Activated CD8-positive, alpha-beta memory T cell treated with anti-CD3 and anti-CD28 coated beads, Interleukin-2, amount 50 U/mL, for 24 hours (primary cell): ENCODE measurements at regions not wholly inside any gene's neighbourhood (a gene's known extent, or its start where the extent isn't known, plus 50 kb on each side); places are given as distances from the start of the nearest gene placed in this dataset.

Experiments
- DNase-seq: peaks from one replicate; pipeline ENCODE4 v3.0.0-alpha.2; 2020; ENCODE audit errors: extremely low read depth

DNA sequence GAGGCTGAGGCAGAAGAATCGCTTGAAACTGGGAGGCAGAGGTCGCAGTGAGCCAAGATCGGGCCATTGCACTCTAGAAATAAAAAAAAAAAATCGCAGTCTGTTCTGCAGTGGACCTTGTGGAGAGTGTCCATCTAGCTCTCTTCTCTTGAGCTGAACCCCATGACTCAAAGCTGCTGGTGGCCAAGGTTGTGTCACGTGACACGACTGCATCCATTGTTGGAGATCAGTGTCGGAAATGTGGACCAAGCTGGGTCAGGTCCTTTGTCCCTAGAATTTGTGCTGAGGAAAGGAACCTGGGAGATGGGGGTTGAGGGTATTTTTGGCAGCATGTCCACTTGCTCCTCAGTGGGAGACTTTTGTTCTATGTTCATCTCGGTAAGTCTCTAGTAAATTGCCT lies 564.8 kb upstream of the CDH4 start:
- no peak for DNase-seq

DNA sequence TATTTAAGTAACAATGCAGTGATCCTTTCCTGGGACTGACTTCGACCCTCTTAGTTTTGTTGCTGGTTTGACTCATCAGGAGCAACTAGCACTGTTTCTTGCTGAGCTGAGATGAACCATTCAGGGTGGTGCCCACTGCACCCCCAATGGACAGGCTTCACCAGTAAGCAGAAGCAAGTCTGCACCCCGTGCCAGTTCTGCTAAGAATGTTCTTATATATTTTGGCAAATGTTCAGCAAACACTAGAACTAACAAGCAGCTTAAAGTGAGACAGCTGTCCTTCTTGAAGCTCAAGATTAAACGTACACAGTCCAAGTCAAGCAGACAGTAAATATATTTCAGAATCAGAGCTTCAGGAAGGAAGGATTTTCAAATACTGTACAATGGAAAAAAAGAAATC lies 561.3 kb upstream of the CDH4 start:
- DNase-seq, result no peak

DNA sequence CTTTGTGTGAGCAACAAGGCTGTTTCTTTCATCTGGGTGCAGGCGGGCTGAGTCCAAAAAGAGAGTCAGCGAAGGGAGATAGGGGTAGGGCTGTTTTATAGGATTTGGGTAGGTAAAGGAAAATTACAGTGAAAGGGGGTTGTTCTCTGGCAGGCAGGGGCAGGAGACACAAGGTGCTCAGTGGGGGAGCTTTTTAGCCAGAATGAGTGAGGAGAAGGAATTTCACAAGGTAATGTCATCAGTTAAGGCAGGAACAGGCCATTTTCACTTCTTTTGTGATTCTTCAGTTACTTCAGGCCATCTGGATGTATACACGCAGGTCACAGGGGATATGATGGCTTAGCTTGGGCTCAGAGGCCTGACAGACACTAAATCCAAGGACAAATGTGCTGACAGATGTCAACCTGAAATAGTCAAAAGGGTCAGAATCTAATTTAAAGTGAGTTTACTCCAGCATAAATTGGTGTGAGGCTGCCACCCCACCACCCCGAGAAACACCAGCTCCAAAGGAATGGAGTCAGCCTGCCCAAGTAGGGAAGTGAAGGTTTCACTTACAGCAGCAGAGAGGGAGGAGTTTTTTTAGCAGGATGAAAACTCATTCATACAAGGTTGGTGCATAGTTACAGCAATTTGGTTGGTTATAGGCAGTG lies 560.0 kb upstream of the CDH4 start:
- no peak for DNase-seq

DNA sequence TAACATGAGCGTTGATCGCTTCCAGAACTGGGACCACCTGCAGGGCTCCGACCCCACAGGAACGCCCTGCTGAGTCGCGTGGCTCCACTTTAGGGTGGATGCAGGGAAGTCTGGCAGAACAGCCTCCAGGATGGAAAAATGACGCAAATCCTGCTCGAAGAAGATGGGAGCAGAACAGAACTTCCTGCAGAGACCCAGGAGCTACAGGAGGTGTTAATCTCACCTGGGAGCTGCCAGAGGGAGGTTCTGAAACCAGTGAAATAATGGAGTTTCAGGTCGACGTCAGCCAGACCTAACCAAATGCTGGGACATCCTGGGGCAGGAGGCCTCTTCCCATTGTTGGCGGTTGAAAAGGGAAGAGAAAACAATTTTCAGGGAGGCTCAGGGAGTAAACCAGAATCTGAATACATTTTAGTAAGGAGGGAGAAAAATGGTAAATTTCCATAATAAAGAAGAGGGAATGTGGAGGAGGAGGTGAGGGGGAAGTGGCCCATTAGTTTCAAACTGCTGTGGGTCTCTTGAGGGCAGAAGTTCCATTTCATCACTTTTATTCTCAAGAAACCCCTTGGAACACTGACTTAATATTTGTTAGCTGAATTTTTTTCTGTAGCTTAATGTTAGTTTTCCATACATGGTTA lies 558.4 kb upstream of the CDH4 start:
- no peak for DNase-seq

DNA sequence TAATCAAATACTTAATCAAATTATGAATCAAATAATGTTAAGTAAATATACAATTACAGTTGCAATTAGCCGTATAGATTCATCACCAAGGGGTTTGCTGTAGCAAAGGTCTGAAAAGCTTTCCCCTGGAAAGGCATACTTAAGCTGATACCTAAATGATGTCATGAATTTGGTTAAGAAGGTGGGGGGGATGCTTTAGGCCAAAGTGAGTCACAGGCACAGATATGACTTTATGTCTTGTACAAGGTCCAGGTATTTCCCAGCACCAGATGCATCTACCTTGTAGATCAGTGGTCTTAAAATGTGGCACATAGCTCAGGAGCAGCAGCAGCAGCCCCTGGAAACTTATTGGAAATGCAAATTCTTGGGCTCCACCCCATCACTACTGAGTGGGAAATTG lies 557.3 kb upstream of the CDH4 start:
- DNase-seq, result no peak

DNA sequence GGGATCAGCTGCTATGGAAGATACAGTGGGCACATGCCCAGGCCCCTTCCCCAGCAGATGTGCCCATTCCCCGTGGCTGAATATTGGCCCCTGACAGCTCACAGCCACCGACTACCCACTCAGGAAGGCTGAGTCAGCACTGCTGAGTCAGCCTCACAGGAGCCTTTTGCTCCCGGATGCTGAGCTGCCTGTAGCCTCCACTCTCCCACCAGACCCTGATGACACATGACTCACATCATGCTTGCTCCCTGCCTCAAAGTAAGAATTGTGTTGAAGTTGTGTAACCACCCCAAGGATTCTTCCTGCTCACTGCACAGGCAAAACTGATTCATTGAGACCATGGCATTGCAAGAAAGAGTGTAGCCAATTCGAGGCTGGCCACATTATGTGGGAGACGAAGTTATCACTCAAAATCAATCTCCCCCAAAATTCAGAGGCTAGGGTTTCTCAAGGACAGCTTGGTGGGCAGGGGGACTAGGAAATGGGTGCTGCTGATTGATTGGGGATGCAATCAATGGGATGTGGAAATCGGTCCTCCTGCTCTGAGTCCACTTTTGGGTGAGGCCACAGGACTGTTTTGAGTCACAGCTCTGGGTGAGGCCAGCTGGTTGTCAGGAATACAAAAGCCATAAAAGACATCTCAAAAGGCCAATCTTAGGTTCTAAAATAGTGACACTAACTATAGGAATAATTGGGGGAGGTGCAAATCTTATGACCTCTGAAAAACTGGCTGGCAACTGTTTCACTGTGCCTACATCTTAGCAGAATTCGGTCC lies 556.6 kb upstream of the CDH4 start:
- DNase-seq, result no peak

DNA sequence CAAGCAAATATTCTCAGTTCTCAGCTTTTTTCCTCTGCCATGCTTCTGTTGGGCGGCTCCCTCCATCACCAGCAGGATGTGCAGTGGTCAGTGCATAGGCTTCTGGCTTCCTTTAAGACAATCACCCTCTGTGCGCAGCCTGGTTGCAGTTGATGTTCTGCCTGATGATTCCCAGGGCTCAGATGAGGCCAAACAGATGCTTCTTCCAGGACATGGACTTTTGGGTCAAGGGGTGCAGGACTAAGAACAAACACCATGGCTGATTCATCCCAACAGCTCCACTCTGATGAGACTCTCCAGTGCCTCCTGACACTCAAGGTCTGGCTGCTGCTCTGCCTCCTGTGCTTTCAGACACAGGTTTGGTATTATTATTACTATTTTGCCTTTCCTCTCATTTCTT lies 554.8 kb upstream of the CDH4 start:
- no peak for DNase-seq

DNA sequence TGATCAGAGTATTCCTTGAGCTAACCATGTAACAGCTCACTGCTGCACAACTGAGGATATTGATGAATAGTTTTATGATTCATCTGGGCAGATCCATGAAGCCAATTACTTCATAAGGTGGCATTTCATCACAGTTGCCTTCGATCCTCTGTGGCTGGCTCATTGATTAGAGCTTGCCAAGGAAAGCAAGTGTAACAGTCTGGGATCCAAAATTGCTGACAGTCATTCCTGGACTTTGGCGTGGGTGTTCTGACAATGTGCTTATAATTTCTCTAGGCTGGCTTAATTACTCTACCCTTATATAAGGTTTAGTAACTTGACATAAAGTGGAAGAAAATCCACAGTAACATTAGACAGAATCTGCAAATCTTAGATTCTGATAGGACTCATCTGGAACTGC lies 551.3 kb upstream of the CDH4 start:
- DNase-seq, result no peak

DNA sequence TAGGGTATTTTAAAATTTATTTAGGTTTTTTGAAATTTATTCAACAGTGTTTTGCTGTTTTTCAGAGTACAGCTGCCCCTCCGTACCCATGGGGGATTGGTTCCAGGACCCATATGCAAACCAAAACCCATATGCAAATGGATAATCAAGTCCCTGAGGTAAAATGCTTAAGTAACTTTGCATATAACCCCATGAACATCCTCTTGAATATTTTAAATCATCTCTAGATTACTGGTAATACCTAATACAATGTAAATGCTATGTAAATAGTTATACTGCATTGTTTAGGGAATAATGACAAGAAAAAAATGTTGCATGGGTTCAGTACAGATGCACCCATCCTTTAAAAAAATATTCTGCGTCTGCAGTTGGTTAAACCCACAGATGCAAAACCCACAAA lies 547.9 kb upstream of the CDH4 start:
- no peak for DNase-seq

DNA sequence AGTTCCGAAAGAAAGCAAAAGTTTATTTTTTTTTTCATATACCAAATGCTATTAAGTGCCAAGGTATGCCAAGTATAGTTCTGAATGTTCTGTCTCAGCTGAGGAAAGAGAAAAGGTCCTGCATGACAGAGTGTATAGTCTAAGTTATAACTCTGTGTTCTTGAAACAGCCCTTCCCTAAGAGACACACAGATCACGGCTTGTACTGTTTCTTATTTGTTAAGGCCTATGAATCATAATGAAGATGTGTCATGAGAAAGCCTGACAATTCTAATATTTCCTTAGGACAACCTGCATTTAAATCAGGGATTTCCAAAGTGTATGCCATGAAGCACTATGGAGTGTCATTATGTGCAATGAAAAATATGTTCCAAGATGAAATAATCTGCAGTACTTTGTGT lies 538.7 kb upstream of the CDH4 start:
- DNase-seq, result no peak

DNA sequence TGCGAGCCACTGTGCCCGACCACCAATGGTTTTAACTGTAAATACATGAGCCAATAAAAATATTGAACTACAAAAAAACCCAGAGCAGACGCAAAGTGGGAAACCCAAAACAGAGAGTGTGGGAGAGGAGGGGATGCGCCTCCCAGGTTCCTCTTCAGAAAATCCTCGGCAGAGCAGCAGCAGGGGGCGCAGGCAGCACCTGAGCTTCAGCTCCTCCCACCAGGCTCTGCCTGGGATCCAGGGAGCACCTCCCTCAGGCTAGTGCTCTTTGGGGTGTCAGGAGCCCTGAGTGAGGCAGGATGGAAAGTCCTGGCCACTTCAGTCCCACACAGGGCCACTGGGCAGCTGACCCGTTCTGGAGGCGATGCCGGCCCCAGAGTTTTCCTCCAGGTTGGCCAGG lies 536.9 kb upstream of the CDH4 start:
- DNase-seq, result no peak

DNA sequence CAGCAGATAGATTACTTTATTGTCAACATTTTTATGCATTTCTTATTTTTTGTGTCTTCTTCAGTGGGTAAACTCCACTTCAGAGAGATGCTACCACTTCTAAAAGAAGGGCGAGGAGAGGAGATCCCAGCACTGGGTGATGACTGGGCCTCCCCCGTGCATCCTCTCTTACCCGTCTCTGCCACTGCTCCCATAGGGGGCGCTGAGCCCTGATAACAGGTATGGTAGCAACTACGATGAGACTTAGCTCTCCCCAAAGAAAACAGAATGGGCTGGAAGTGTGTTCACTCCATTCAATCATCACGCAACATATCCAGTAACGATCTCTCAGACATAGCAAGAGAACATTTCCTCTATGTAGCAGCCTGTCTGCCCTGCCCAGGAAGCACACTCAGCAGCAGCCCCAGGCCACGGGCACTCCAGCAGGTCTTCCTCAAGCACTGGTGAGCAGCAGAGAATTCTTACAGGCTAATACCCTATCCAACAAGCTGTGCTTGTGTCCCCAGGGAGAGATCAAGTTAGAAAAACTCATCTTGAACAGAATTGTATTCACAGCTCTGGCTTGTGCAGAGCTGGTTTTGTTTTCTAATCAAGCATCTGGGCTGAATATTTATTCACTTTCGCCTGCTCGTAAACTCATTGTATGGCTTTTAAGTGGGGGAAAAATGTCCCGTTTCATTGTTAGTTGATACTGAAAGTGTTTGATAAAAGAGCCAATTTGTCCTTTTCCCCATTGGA lies 533.1 kb upstream of the CDH4 start:
- no peak for DNase-seq

DNA sequence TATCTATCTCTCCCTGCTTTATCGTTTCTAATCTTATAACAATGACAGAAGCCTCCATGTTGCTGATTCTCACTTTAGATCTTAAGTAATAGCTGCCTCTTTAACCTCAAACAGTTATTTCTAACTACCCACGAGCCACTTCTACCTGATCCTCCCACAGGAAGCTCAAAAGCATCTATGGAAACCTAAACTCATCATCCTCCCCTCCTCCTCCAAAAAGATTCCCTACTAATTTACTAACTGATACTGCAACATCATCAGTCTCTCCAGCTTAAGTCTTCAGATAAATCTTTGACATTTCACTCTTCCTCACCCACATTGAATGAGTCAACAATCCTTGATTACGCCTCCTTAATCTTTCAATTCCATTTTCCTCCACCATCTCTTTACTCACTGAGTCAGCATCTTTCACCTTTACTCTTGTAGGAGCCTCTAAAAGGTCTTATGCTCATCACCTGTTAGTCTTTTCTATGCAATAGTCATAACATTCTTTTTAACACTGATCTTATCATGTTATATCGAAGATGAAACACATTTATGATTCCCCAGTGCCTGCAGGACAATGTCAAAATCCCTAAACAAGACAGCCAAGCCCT lies 526.7 kb upstream of the CDH4 start:
- no peak for DNase-seq

DNA sequence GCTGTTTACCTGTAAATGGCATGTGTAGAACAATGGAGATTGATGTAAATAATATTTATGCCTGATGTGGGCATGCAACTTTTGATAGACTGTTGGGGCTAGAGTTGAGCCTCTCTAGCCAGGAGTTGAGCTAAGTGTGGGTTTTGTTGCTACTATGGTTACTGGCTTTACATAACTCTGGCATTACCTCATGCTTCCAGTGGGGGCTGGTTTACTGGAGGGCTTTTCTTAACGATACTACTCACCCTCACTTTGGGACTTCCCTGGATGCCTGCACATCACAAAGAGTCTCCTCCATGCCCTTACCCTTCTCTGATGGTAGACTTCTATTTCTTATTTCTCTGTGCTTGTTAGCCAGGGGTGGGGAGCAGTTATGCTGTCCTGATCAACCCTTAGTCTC lies 524.6 kb upstream of the CDH4 start:
- no peak for DNase-seq

DNA sequence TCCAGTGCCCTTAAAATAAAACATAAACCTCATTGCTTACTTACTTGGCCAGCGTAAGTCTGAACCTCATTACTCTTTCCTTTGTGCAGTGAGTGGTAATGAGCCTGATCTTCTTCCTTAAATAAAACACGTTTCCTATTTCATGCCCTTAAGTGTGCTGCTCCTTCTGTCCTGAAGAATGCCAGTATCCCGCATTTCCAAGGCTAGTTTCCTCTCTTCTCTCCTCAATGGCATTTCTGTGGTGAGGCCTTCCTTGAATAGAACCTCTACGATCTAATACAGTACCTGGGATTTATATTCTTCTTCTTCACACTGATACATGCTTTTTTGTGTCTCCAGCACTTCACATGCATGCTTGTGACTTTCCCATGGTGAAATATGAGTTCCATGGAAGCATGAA lies 523.4 kb upstream of the CDH4 start:
- DNase-seq, result no peak

DNA sequence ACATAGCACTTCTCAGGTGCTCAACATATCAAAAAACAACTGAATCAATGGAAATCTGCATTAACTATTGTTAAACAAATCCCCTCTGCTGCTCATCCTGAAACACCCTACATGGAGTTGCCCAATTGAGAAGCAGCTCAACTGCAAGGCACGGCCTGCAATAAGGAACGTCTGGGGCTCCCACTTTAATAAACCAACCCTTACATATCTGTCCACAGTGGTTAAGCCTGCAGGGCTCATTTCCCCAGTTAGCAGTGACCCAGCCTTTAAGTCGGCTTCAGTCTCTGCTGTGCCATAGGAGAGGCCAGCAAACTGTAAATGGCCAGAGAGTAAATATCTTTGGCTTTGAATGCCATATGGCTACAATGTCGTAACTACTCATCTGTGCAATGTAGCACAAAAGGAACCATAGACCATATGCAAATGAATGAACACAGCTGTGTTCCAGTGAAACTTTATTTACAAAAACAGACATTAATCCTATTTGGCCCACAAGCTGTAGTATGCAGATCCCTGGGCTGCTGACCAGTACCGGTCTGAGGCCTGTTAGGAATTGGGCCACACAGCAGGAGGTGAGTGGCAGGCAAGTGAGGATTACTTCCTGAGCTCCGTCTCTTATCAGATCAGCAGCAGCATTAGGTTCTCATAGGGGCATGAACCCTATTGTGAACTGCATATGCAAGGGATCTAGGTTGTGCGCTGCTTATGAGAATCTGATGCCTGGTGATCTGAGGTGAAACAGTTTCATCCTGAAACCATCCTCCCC lies 522.7 kb upstream of the CDH4 start:
- no peak for DNase-seq

DNA sequence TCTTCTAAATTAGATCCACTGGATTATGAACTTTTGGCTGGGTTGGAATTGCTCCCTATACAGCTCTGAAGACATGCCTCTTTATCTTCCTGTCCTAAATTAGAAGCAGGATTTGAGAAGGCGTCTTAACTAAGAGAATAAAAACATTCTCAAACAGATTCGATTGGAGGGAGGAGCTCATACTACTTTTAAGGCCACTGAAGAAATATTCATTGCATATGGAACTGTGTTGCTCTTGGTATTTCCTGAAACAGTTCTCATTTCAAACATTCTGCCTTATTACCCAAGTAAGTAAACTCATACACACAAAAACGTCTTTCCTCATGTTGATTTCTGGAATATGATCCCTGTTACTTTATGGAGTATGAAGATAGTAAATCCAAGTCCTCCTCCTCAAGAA lies 519.7 kb upstream of the CDH4 start:
- DNase-seq, result no peak

DNA sequence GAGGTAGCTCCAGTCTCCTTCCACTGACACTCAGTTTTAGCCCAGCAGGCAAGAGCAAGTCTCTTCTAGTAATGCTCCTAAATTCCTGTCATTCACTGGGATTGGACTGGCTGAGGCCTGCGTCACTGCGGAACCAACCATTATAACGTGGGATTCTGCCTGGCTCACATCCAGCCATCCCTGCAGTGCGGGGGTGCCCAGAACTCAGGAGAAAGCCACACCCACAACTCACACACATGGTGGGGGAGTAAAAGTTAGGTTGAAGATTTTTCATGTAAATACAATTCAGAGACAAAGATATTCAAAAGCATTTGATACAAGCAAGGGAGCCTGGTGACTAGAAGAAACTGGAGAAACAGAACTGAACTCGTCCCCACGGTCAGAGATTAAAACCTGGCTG lies 504.0 kb upstream of the CDH4 start:
- no peak for DNase-seq

DNA sequence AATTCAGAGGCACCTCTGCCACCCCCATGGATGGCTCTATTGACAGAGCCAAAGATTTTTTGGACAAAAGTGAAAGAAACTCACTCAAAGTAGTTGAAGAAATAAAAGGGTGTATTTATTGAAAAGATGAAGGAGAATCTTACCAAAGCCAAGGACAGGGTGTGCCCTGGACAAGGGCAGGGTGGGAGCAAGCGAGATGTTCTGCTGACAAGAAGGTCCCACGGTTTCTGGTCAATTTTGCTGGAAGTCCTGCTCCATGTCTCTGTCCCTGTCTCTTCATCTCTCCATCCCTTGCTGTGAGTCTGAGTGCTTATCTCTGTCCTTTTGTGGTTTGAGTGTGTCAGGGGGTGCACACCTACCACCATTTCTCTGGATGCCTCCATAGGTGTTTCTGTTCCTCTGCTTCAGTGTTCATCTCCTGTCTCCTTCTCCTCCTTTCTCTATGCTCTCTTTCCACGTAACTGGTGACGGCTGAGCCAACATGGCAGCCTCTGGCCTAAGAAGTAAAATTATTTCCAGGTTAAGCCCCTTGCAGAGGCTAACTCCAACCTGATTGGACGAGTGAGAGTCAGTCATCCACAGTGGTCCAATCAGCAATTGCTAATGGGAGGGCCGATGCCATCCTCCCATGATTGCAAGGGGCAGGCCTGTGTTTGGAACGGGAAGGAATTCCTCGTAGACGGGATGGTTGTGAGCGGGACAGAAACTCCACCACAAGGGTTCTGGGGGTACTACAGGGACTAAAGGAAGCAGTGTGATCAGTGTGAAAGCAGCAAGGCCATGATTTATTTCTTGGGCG lies 502.1 kb upstream of the CDH4 start:
- DNase-seq, result no peak

DNA sequence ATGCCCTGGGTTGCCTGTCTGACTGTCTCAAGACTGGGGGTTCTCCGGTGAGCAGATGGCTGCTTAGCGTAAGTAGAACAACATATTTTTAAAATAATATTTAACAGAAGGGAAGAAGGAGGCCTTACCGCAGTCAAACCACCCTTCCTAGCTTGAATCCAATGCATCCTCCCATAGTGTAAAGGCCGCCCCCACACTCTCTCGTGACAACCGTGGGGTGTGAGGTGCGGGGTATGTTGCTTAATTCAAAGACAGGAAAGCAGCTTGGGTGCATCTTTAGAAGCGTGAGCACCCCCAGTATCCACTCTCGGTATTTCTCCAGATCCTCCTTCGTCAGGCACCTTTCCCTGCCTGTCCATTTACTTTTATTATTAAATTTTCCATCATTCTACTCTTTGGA lies 501.2 kb upstream of the CDH4 start:
- DNase-seq, result no peak

DNA sequence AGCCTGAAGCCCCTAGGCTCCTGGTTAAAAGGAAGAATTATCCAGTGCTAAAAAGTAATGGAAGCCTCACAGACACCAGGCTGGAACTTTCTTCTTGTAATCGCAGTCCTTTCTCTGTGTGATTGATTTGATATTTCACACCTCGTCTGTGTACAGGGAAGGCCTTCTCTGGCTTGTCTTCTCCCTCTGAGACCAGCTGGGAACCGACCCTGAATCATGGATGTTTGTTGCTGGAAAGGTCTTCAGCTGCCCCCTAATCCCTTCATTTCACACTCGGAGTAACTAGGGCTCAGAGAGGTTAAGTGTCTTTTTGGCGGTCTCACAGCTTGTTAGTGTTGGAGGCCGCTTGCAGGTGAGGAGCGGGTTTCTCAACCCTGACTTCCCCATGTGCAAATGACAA lies 500.2 kb upstream of the CDH4 start:
- DNase-seq, result no peak
